Mesendoderm (in vitro differentiated cells): ENCODE measurements at regions not wholly inside any gene's neighbourhood (a gene's known extent, or its start where the extent isn't known, plus 50 kb on each side); places are given as distances from the start of the nearest gene placed in this dataset.

Source experiments
- DNase-seq: peaks from one replicate; pipeline ENCODE4 v3.0.0; 2013
- H2AK5ac ChIP-seq: 2 replicates; pipeline ENCODE4 v1.6.1; 2013; ENCODE audit warnings: low read length, inconsistent platforms
- H2BK120ac ChIP-seq: 2 replicates; pipeline ENCODE4 v1.6.1; 2013; ENCODE audit warnings: low read depth, mild to moderate bottlenecking, low read length, moderate library complexity, mixed read lengths
- H2BK15ac ChIP-seq: replicated peaks from 2 replicates; pipeline ENCODE4 v1.6.1; 2013; ENCODE audit warnings: low read depth, mild to moderate bottlenecking, moderate library complexity
- H2BK5ac ChIP-seq: 2 replicates; pipeline ENCODE4 v1.6.1; 2013; ENCODE audit warnings: low read length, inconsistent platforms
- H3K18ac ChIP-seq: 2 replicates; pipeline ENCODE4 v1.6.1; 2013; ENCODE audit warnings: mild to moderate bottlenecking, low read length, mixed read lengths
- H3K23ac ChIP-seq: one replicate; pipeline ENCODE4 v1.6.1; 2013; ENCODE audit warnings: low read length
- H3K27ac ChIP-seq: 2 replicates; pipeline ENCODE4 v1.5.1; 2013; ENCODE audit warnings: low read depth, mild to moderate bottlenecking, inconsistent platforms, low read length, moderate library complexity
- H3K27me3 ChIP-seq: 2 replicates; pipeline ENCODE4 v1.6.1; 2013; ENCODE audit warnings: low read length, control low read depth, mild to moderate bottlenecking, inconsistent platforms; ENCODE audit not compliant: insufficient read depth, poor library complexity
- H3K36me3 ChIP-seq: 2 replicates; pipeline ENCODE4 v1.6.1; 2013; ENCODE audit warnings: low read length, inconsistent platforms; ENCODE audit not compliant: control insufficient read depth, insufficient read depth
- H3K4ac ChIP-seq: one replicate; pipeline ENCODE4 v1.6.1; 2013; ENCODE audit warnings: low read depth, mild to moderate bottlenecking, low read length, moderate library complexity
- H3K4me1 ChIP-seq: 2 replicates; pipeline ENCODE4 v1.6.1; 2013; ENCODE audit warnings: low read depth, low read length, inconsistent platforms; ENCODE audit not compliant: control insufficient read depth
- H3K4me2 ChIP-seq: 2 replicates; pipeline ENCODE4 v1.6.1; 2013; ENCODE audit warnings: low read length
- H3K4me3 ChIP-seq: 2 replicates; pipeline ENCODE4 v1.5.1; 2013; ENCODE audit warnings: mild to moderate bottlenecking, low read length
- H3K56ac ChIP-seq: one replicate; pipeline ENCODE4 v1.6.1; 2013; ENCODE audit warnings: low read length
- H3K79me1 ChIP-seq: 2 replicates; pipeline ENCODE4 v1.6.1; 2013; ENCODE audit warnings: low read length, inconsistent platforms
- H3K79me2 ChIP-seq: 2 replicates; pipeline ENCODE4 v1.6.1; 2013; ENCODE audit warnings: mild to moderate bottlenecking, low read length; ENCODE audit not compliant: control insufficient read depth, insufficient read depth
- H3K9ac ChIP-seq: 2 replicates; pipeline ENCODE4 v1.6.1; 2013; ENCODE audit warnings: low read length, inconsistent platforms
- H4K5ac ChIP-seq: one replicate; pipeline ENCODE4 v1.6.1; 2013; ENCODE audit warnings: low read length
- H4K8ac ChIP-seq: one replicate; pipeline ENCODE4 v1.6.1; 2013; ENCODE audit warnings: low read depth, mild to moderate bottlenecking, control low read depth, low read length, moderate library complexity
- WGBS: extraction: QIAGEN DNeasy Blood & Tissue Kit; methylation state at CpG from one replicate; pipeline ENCODE4 v1.1.7; 2013; ENCODE audit warnings: low lambda C conversion rate, missing lambda C conversion rate; ENCODE audit not compliant: insufficient coverage; ENCODE audit errors: extremely low coverage; 5-methylcytosine and 5-hydroxymethylcytosine counted together

DNA sequence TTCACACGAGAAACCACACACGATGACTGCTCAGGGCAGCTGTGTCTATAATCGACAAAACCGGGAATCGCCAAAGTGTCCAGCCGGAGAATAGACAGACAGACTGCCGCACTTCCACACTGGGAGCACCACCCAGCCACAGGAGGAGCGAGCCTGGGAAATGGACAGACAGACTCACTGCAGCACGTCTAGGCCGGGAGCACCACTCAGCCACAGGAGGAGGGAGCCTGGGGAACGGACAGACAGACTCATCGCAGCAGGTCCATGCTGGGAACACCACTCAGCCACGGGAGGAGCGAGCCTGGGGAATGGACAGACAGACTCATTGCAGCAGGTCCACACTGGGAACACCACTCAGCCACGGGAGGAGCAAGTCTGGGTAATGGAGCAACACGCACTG is 137.2 kb downstream of the BRD1 start:
- no peak overlapping the region for H2AK5ac ChIP-seq
- H3K79me2 ChIP-seq, result no peaks in the 10 kb centered on the region
- no peak overlapping the region for H2BK5ac ChIP-seq
- no peak overlapping the region for H3K4me2 ChIP-seq
- H4K5ac ChIP-seq, result no peak overlapping the region
- no peaks in the 10 kb centered on the region for H3K4me1 ChIP-seq
- no peak overlapping the region for H2BK15ac ChIP-seq
- no peaks in the 10 kb centered on the region for H3K79me1 ChIP-seq
- H3K36me3 ChIP-seq, result no peaks in the 10 kb centered on the region
- no peaks in the 10 kb centered on the region for H3K27me3 ChIP-seq
- DNase-seq, result no peak
- H3K27ac ChIP-seq, result no peak overlapping the region
- no peak overlapping the region for H4K8ac ChIP-seq
- H3K18ac ChIP-seq, result no peak overlapping the region
- no peak overlapping the region for H3K23ac ChIP-seq
- WGBS, result no CpG with 5 or more reads among the region's 16 CpGs
- no peak overlapping the region for H3K9ac ChIP-seq
- H2BK120ac ChIP-seq, result no peak overlapping the region
- no peak overlapping the region for H3K56ac ChIP-seq
- no peak overlapping the region for H3K4me3 ChIP-seq
- no peak overlapping the region for H3K4ac ChIP-seq

DNA sequence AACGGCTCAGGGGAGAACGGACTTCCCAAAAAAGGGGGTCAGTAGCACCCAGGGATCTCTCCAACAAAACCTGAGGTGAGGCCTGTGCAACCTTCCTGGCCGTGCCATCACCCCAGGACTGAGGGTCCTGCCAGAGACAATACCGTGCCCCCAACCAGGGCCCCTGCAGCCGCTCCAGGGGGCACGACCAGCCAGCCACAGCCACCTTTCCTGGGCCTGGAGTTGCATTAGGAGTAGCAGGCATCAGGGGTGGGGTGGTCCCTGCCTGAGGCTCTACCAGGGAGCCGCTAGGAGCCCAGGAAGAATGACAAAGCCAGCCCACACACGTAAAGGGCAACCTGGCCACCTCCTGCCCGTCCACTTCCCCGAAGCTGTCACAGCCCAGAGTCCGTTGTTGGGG is 137.8 kb downstream of the BRD1 start:
- Histone ChIP-seq H3K79me2 (no peaks in the 10 kb centered on the region), H3K4ac (no peak overlapping the region), H2BK5ac (no peak overlapping the region), H3K23ac (no peak overlapping the region), H2AK5ac (no peak overlapping the region), H3K9ac (no peak overlapping the region), H4K5ac (no peak overlapping the region), H3K56ac (no peak overlapping the region), H3K79me1 (no peaks in the 10 kb centered on the region), H4K8ac (no peak overlapping the region), H3K4me3 (no peak overlapping the region), H2BK15ac (no peak overlapping the region), H3K4me1 (no peaks in the 10 kb centered on the region), H3K4me2 (no peak overlapping the region), H3K27me3 (no peaks in the 10 kb centered on the region), H2BK120ac (no peak overlapping the region), H3K18ac (no peak overlapping the region), H3K27ac (no peak overlapping the region), H3K36me3 (no peaks in the 10 kb centered on the region)
- DNase-seq, result no peak
- WGBS, result no CpG with 5 or more reads among the region's 11 CpGs

DNA sequence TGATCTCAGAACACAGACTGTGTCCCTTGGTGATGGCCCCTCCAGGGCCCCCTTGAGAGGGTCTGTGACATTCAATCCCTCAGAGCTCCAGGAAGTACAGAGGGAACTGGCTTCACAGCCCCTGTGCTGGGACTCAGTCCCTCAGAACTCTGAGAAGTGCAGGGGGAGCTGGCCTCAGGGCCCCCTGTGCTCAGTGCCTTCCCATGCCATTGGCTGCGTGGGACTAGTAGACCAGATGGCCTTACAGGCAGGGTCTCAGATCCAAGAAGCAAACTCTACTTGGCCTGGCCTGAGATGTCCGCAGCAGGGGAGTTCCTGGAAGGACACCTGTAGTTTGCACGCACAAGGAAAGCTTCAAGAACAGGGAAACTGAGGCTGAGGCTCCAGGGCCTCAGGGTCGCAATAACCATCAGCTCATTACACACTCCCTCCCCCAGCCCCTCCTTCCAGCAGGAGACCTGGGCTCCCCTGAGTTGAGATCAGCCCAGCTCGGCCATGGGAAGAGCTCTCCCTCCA is 138.4 kb downstream of the BRD1 start:
- Histone ChIP-seq H4K8ac (no peak overlapping the region), H3K18ac (no peak overlapping the region), H2AK5ac (no peak overlapping the region), H3K23ac (no peak overlapping the region), H2BK5ac (no peak overlapping the region), H3K56ac (no peak overlapping the region), H3K79me1 (no peaks in the 10 kb centered on the region), H2BK15ac (no peak overlapping the region), H3K36me3 (no peaks in the 10 kb centered on the region), H3K79me2 (no peaks in the 10 kb centered on the region), H3K9ac (no peak overlapping the region), H3K4me3 (no peak overlapping the region), H2BK120ac (no peak overlapping the region), H3K27me3 (no peaks in the 10 kb centered on the region), H4K5ac (no peak overlapping the region), H3K4me2 (no peak overlapping the region), H3K27ac (no peak overlapping the region), H3K4ac (no peak overlapping the region), H3K4me1 (no peaks in the 10 kb centered on the region)
- no peak for DNase-seq
- no CpG with 5 or more reads among the region's 5 CpGs for WGBS

DNA sequence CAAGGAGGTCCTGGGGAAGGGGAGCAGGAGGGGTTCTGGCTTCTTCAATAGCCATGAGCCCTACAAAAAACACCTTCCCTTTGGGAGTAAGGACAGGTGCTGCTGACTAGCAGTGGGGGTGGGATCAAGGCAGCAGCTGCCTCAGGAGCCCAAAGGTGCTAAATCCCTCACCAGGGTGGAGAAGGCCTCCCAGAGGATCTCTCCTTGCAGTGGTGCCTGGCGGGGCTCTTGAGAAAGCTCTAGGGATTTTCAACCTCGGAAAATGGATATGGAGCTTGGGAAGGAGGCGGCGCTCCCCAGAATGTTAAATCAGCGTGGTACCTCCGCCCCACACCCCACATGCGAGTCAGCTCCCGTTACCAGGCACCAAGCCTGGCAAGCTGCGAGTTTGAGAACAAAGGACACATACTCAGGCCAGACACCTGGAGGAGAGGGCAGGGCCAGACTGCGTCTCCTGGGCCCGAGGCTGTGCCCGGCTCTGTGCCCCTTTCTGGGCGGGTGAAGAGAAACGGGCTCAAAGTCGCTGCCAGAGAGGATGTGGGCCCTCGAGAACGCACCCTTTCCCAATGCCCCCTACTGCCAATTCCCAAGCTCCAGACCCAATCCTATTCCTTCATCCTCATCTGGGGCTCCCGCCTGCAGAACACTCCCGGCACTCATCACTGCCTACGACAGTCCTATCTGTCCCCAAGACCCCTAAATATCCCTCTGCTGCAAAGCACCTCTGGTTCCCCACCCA is 139.0 kb downstream of the BRD1 start:
- no peak overlapping the region for H3K4ac ChIP-seq
- WGBS, result no CpG with 5 or more reads among the region's 20 CpGs
- no peaks in the 10 kb centered on the region for H3K27me3 ChIP-seq
- H3K56ac ChIP-seq, result no peak overlapping the region
- no peak overlapping the region for H3K27ac ChIP-seq
- no peaks in the 10 kb centered on the region for H3K79me2 ChIP-seq
- H3K18ac ChIP-seq, result no peak overlapping the region
- no peak overlapping the region for H3K9ac ChIP-seq
- no peak overlapping the region for H3K23ac ChIP-seq
- no peak overlapping the region for H2BK15ac ChIP-seq
- no peaks in the 10 kb centered on the region for H3K79me1 ChIP-seq
- H4K5ac ChIP-seq, result no peak overlapping the region
- no peak for DNase-seq
- no peak overlapping the region for H2AK5ac ChIP-seq
- H2BK5ac ChIP-seq, result no peak overlapping the region
- no peak overlapping the region for H3K4me3 ChIP-seq
- H2BK120ac ChIP-seq, result no peak overlapping the region
- H3K36me3 ChIP-seq, result no peaks in the 10 kb centered on the region
- no peaks in the 10 kb centered on the region for H3K4me1 ChIP-seq
- no peak overlapping the region for H4K8ac ChIP-seq
- H3K4me2 ChIP-seq, result no peak overlapping the region

DNA sequence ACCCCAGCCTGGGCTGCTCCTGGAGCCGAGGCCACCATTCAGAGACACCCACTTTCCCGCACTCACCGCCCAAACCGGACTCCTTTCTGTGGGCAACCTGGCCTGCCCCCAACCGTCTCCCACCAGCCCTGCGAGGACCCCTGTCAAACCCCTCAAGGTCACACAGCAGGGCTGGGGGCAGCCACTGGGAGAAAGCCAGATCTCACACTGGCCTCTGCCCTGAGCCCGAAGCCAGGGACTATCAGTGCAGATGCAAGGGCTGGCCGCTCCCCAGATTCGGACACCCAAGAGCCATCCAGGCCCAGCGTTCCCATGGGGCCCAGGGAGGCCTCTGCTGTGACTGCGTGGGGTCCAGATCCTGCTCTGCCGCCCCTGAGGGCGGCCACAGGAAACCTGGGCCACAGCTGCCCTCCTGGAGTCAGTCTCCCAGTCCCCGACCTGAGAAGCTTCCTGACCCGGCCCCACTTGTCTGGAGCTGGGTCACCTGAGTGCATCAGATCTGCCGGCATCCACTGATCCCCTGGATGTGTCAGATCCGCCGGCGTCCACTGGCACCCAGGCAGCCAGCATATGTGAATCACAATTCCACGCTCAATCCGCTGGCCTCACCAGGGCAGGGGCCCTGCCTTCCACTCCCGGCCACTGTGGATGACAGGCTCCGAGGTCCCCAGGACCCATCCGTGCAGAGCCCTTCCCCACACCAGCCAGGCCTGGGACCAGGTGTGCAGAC is 139.7 kb downstream of the BRD1 start:
- Histone ChIP-seq H3K4me2 (no peak overlapping the region), H3K4ac (no peak overlapping the region), H3K56ac (no peak overlapping the region), H3K4me1 (no peaks in the 10 kb centered on the region), H4K8ac (no peak overlapping the region), H3K27me3 (no peaks in the 10 kb centered on the region), H2BK15ac (no peak overlapping the region), H2BK5ac (no peak overlapping the region), H3K9ac (no peak overlapping the region), H2AK5ac (no peak overlapping the region), H4K5ac (no peak overlapping the region), H3K27ac (no peak overlapping the region), H3K4me3 (no peak overlapping the region), H3K79me2 (no peaks in the 10 kb centered on the region), H3K36me3 (no peaks in the 10 kb centered on the region), H3K79me1 (no peaks in the 10 kb centered on the region), H2BK120ac (no peak overlapping the region), H3K18ac (no peak overlapping the region), H3K23ac (no peak overlapping the region)
- no peak for DNase-seq
- WGBS, result no CpG with 5 or more reads among the region's 24 CpGs
